GM10266 (cell line): ENCODE measurements at regions not wholly inside any gene's neighbourhood (a gene's known extent, or its start where the extent isn't known, plus 50 kb on each side); places are given as distances from the start of the nearest gene placed in this dataset.

Experiments used
- DNase-seq: peaks from one replicate; pipeline ENCODE4 v3.0.0; 2012; ENCODE audit errors: extremely low spot score
- CTCF ChIP-seq: IDR thresholded peaks from 2 replicates; pipeline ENCODE4 v1.5.1; 2012; ENCODE audit warnings: mild to moderate bottlenecking, low read depth; ENCODE audit not compliant: control insufficient read depth, insufficient read depth; ENCODE audit errors: missing control alignments

GRCh38 chr3:176568189-176568588 lies 629.1 kb downstream of the TBL1XR1 start:
- DNase-seq: no peak
- no peak for TF ChIP-seq CTCF

GRCh38 chr3:176566757-176567156 lies 630.5 kb downstream of the TBL1XR1 start:
- DNase-seq: no peak
- TF ChIP-seq CTCF: no peak

- no peak for DNase-seq
- TF ChIP-seq CTCF: no peak
Observed at GRCh38 chr3:176562331-176562730, 635.0 kb downstream of the TBL1XR1 start.

GRCh38 chr3:176561826-176562225 lies 635.5 kb downstream of the TBL1XR1 start:
- no peak for DNase-seq
- no peak for TF ChIP-seq CTCF

- TF ChIP-seq CTCF: no peak
- DNase-seq: no peak
Observed at GRCh38 chr3:176554791-176555654, 642.3 kb downstream of the TBL1XR1 start.

GRCh38 chr3:176554264-176554663 lies 643.0 kb downstream of the TBL1XR1 start:
- no peak for DNase-seq
- TF ChIP-seq CTCF: no peak

GRCh38 chr3:176526942-176527341 lies 670.3 kb downstream of the TBL1XR1 start:
- no peak for TF ChIP-seq CTCF

More at GRCh38 chr3:176526942-176527341, 670.3 kb downstream of the TBL1XR1 start:
- DNase-seq: no peak
